ENCODE measurements at regions not wholly inside any gene's neighbourhood (a gene's known extent, or its start where the extent isn't known, plus 50 kb on each side); places are given as distances from the start of the nearest gene placed in this dataset.
"Not testable (repeated sequence)": the region's sequence is repeated elsewhere in the genome, so short reads cannot be mapped to it uniquely, and the experiment has no call there.

DNA sequence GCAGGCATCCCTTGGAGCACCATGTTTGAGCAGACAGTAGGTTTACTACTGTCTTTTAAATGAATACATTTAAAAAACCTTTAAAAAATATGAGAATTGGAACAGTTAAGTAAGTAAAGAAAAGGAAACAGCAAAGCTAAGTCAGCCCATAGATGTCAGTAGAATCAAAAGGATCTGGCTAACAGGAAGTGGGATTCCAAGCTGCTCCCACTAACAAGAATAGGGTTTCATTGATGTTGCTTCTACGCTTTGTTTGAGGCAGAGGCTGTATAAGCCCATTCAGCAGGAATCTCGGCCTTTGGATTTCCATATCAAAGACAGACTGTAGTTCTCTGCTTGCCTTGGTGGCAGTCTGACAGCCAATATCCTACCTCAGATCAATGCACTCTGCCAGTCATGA lies 122.9 kb upstream of the ELAC2 start:
- DNase-seq (ENCODE audit: low spot score) = no peak

GRCh38 chr17:13135506-13135905 lies 117.7 kb upstream of the ELAC2 start:
- no peak for DNase-seq (ENCODE audit: low spot score)

DNA sequence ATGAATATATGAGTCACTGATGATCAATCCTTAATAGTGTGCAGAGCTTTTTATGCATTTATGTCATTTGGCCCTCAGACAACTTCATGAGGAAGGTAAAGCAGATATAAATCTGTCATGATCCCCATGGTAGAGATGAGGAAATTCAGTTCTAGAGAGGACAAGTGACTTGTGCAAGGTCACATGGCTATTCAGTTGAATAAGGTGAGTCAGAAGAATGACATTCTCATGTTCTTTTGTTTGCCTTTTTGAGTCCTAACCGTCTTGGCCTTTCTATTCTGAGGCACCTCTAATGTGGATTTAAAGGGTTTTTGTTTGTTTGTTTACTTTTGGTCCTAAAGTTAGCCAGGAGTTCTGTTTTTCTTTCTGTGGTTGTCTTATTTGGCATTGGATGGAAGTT lies 116.2 kb upstream of the ELAC2 start:
- no peak for DNase-seq (ENCODE audit: low spot score)

GRCh38 chr17:13131225-13131624 lies 113.4 kb upstream of the ELAC2 start:
- no peak for DNase-seq (ENCODE audit: low spot score)

DNA sequence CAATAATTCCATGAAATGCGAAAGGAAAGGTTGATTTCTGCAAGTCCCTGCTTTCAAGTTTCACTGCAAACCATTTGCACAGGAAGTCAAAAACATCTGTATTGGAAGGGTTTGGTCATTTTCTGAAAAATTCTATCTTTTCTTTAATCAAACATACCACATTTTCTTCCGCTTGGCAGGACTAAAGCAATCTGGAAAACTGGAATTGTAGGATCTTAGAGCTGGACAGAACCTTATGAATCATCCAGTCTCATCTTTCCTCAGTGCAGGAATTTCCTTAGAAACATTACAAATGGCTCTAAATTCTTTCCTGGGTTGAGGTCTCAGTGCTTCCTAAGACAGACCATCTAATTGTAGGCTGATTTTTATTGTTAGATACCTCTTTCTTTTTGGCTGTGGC lies 111.5 kb upstream of the ELAC2 start:
- no peak for DNase-seq (ENCODE audit: low spot score)

GRCh38 chr17:13128676-13129075 lies 110.8 kb upstream of the ELAC2 start:
- DNase-seq (ENCODE audit: low spot score) = no peak

DNA sequence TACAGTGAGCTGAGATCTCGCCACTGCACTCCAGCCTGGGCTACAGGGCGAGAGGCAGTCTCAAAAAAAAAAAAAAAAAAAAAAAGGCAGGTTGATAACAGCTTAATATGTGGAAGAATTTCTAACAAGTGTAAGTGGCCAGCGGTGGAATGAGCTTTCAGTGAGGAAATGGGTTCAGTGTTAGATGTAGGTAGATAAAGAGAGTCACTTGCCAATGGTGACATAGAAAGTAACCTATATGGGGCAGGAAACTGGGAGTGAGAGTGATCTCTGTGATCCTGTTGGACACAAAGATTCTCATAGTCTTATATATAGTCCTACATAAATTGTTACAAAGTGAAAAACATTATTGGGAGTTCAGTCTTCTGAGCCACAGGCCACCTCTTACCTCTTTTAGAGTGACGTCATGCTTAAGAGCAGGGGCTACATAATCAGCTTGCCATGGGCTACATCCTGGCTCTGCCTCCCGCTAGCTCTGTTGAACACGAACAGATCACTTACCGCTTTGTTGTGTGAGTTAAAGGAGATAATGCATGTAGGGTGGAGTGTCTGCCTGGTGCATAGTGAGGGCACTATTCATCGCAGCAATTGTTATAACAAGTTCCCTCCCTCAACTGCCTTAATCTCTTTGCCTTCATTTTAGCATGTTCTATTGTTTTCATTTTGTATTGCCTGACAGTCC lies 110.2 kb upstream of the ELAC2 start:
- no peak for DNase-seq (ENCODE audit: low spot score)

DNA sequence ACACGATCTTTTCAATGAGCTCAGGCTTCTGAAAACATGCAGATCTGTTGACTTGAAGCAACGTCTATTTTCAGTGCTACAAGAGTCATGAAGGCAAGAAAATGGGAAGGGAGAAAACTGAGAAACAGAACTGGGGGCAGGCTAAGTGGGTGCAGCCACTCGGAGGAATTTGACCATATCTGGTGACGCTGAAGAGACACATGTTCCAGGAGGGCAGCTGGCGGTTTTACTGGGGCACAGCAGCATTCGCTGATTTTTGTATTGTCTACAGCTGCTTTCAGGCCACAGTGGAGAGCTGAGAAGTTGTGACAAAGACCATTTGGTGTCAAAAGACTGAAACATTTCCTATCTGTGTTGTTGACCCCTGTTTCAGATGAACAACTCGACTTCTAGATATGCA lies 103.0 kb upstream of the ELAC2 start:
- no peak for DNase-seq (ENCODE audit: low spot score)

DNA sequence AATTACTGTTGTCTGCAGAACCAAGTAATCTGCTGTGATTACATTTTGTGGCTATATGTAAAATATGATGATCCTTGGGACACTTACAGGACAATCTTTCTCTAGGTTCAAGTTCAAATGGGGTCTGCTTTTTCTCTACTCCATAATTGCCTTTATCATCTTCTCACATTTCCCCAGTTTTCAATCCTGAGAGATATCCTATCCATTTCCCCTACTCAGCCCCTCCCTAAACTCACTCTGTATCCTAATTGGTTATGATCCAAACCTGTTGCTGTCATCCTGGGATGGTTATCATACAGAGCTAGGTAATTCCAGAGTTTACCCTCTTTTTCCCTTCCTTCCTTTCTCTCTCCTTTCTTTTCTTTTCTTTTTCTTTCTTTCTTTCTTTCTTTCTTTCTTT lies 100.5 kb upstream of the ELAC2 start:
- no peak for DNase-seq (ENCODE audit: low spot score)

DNA sequence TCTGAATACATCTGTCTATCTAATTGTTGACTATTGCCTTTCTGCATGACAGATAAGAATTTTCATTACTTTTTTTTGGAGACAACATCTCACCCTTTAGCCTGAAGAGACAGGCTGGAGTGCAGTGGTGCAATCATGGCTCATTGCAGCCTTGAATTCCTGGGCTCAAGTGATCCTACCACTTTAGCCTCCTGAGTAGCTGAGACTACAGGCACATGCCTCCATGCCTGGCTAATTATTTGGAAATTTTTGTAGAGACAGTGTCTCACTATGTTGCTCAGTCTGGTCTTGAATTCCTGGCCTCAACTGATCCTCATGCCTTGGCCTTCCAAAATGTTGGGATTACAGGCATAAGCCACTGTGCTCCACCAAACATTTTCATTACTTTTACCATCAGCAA lies 99.8 kb upstream of the ELAC2 start:
- DNase-seq (ENCODE audit: low spot score) = no peak

DNA sequence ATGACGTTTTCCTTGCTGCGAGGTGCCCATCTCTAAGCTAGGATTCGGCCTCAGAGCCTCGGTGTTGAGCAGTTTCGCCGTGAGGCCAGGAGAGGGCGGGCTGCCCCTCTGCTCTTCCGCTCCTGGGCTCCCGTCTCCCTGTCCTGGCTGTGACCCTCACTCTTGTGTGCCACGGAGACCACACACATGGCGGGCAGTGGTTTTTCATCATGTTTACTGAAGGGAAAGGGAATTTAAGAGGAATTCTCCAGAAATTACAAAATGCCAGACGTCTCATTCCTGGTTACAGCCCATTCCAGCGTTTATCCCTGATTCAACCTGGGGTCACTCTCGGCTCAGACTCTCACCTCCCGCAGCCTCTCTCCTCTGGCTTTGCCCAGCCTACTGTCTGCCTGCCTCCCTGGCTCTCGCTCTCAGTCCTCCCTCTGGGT lies 96.8 kb upstream of the ELAC2 start:
- peak; percentile 42 for DNase-seq (ENCODE audit: low spot score)

- DNase-seq (ENCODE audit: low spot score) = no peak
Observed at GRCh38 chr17:13113821-13114525, 96.1 kb upstream of the ELAC2 start.

DNA sequence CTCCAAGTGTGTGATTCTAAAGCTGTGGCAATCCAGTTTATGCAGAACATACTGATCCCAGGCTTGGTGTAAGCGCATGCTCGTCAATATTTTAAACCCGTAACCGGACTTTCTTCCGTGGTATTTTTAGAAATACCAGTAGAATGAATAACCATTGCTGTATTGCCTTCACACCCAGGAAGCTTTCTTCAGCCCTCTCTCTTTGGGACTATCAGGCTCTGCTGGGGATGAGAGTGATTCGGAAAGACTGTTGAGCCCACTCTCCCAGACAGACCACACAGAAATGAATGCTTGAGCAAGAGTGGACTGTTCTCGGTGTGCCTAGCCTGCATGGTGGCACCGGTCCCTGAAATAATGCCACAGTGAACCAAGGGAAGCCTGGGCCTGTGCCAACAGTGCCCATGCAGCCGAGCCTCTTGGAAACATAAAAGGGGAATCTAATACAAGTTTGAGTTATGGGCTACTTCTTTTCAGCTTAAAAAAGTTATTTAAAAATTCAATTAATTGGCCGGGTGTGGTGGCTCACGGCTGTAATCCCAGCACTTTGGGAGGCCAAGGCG lies 89.9 kb upstream of the ELAC2 start:
- DNase-seq (ENCODE audit: low spot score) = no peak

GRCh38 chr17:13106171-13106570 lies 88.3 kb upstream of the ELAC2 start:
- DNase-seq (ENCODE audit: low spot score) = no peak

GRCh38 chr17:13104576-13104975 lies 86.7 kb upstream of the ELAC2 start:
- DNase-seq (ENCODE audit: low spot score) = no peak

GRCh38 chr17:13102477-13102876 lies 84.7 kb upstream of the ELAC2 start:
- no peak for DNase-seq (ENCODE audit: low spot score)

DNA sequence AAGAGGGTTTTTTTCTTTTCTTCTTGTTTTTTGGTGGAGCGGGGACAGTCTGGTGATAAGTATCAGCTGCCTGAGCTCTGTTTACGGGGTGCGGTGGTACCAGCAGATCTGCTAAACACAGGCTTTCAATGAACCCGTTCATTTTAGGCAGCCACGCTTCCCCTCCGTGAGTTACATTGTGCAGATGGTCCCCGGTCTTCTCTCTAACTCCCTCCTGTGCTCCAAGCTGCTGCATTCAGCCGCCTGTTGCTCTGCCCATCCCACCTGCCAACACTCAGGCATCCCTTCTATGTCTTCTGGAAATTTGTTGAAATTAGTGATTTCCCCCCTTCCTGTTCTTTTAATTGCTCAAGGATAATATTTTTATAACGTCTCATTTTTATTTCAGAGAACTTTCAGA lies 82.1 kb upstream of the ELAC2 start:
- DNase-seq (ENCODE audit: low spot score) = no peak

DNA sequence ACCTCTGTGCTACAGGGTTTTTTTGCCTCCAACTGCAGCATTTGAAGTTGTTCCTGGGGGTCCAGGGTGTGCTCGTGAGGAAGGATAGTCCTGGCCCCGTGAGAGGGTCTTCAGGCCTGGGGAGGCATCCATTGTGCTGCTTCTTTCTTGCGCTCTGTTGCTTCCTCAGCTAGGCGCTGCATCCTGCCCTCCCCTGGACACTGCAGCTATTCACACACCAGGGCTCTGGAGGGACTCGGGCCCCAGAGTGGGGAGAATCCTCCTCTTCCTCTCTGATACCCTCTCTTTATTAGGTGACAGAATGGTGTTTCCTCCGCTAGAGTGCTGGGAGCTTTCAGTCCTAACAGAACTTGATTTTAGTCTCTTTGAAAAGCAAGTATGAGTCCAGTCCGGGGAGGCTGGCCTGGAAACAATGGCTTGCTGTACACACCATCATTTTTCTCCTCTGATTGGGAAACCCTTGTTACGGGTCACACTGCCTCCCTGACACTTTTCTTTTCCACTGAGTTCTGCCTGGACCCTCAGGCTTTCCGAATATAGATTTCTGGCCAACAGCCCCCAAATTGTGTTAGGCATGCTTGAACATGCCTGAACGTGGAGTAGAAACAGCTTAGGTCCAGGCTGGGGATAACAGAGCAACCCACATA lies 81.4 kb upstream of the ELAC2 start:
- DNase-seq (ENCODE audit: low spot score) = no peak

DNA sequence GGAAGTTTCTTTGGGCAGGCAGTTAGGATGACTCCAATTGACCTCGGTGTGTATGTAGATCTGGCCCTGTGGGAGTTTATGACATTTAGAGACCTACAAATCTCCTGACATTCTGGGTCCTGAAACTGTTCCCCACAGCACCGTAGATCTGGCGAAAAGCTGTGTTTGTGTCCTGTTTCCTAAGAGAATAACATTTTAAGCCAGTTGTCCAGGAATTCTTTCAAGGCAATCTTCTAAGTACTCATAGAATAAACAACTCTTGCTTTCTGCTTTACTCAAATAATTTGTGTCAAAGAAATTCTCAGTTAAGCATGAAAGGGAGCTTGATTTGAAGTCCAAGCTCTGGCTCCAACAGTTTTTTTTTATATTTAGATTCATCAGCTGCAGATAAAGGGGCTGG lies 78.5 kb upstream of the ELAC2 start:
- no peak for DNase-seq (ENCODE audit: low spot score)

DNA sequence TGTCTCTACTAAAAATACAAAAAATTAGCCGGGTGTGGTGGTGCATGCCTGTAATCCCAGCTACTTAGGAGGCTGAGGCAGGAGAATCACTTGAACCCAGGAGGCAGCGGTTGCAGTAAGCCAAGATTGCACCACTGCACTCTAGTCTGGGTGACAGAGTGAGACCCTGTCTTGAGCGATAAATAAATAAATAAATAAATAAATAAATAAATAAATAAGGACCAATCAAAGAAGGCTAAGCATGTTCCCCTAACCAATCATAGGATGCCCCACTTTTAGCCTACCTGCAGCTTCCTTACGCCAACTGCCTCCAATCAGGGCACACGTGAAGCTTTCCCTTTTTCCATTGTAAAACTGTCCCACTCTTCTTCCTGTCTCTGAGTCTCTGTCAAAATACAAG lies 74.2 kb upstream of the ELAC2 start:
- not testable (repeated sequence) for DNase-seq (ENCODE audit: low spot score)

DNA sequence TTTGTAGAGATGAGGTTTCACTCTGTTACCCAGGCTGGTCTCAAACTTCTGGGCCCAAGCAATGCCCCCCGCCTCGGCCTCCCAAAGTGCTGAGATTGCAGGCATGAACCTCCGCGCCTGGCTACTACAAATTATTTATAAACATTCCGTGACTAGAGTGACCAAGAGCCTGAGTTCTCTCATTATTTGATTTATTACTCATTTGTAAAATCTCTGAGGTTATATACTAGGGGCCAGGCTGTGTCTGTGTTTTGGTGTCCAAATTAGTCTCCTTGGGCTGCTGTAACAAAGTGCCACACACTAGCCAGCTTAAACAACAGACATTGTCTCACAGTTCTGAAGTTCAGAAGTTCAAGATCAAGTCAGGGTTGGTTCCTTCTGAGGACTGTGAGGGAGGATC lies 70.8 kb upstream of the ELAC2 start:
- DNase-seq (ENCODE audit: low spot score) = no peak

DNA sequence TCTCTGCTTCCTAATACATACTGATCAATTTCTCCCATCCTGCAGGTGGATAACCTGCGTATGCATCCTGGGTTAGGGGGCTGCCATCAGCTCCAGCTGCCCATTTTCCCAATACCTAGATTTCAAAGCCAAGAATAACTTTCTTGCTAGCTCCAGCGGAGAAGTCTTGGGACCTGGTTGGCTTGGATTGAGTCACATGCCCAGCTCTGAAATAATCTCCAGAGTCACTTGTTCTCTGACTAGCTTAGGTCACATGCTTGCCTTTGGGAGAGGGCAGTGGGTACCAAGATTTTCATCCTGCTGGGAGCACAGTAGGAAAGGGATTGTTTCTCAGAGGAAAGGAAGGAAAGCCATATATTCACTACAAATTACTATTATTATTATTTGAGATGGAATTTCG lies 70.0 kb upstream of the ELAC2 start:
- no peak for DNase-seq (ENCODE audit: low spot score)

GRCh38 chr17:13086142-13086769 lies 68.4 kb upstream of the ELAC2 start:
- DNase-seq (ENCODE audit: low spot score) = no peak

Data from hepatic stellate cell (primary cell).